HUES64 (cell line): ENCODE measurements at regions not wholly inside any gene's neighbourhood (a gene's known extent, or its start where the extent isn't known, plus 50 kb on each side); places are given as distances from the start of the nearest gene placed in this dataset.
"Not testable (repeated sequence)": the region's sequence is repeated elsewhere in the genome, so short reads cannot be mapped to it uniquely, and the experiment has no call there.

Experiments
- H3K27ac ChIP-seq: 2 replicates; pipeline ENCODE4 v1.7.0; 2013; ENCODE audit warnings: low read depth, low read length, inconsistent platforms
- H3K27me3 ChIP-seq: 2 replicates; pipeline ENCODE4 v1.6.1; 2013; ENCODE audit warnings: mild to moderate bottlenecking, low read length; ENCODE audit not compliant: insufficient read depth
- H3K36me3 ChIP-seq: 2 replicates; pipeline ENCODE4 v1.6.1; 2013; ENCODE audit warnings: mild to moderate bottlenecking, low read length; ENCODE audit not compliant: insufficient read depth
- H3K4me1 ChIP-seq: 2 replicates; pipeline ENCODE4 v1.6.1; 2013; ENCODE audit warnings: mild to moderate bottlenecking, low read length, moderate library complexity; ENCODE audit not compliant: insufficient read depth
- H3K4me3 ChIP-seq: 2 replicates; pipeline ENCODE4 v1.5.1; 2013; ENCODE audit warnings: mild to moderate bottlenecking, low read length, moderate library complexity
- H3K9ac ChIP-seq: 2 replicates; pipeline ENCODE4 v1.6.1; 2013; ENCODE audit warnings: mild to moderate bottlenecking, low read depth, low read length
- H3K9me3 ChIP-seq: 2 replicates; pipeline ENCODE4 v1.6.1; 2013; ENCODE audit warnings: low read depth, low read length; ENCODE audit not compliant: insufficient read depth
- WGBS: fragments of 150-250, 120-280 bp; methylation state at CpG from one replicate; pipeline ENCODE4 v1.1.7; 2013; ENCODE audit warnings: missing lambda C conversion rate; 5-methylcytosine and 5-hydroxymethylcytosine counted together

DNA sequence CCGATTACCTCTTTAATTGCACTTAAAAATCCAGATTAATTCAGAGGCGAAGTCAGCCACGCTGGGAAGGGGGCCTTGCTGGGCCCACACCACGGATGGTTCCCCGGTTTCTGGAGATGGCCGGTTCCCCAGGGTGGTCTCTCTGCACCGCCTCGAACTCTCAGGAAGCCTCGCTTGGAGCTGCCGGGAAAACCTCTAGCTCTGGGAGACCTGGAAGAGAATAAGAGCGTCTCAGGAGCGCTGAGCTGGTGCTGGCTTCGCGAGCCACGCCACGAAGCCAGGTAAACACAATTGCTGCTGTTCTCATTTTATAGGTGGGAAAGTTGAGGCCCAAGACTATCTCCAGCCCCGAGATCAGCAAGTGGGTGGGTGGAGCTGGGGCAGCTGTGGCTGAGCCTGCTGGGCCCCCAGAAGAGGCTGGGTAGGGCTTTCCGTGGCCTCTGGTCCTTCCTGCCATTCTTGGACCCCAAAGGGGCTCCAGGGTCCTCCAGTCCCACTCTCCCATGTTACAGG lies 110.4 kb downstream of the MICALL2 start:
- 89% methylated on average over 18 of the region's 18 CpGs for WGBS
- H3K9ac ChIP-seq = no peak overlapping the region
- no peak overlapping the region for H3K27ac ChIP-seq
- H3K36me3 ChIP-seq = no peaks in the 10 kb centered on the region
- no peaks in the 10 kb centered on the region for H3K9me3 ChIP-seq
- H3K27me3 ChIP-seq = no peaks in the 10 kb centered on the region
- H3K4me3 ChIP-seq = no peak overlapping the region
- no peaks in the 10 kb centered on the region for H3K4me1 ChIP-seq

DNA sequence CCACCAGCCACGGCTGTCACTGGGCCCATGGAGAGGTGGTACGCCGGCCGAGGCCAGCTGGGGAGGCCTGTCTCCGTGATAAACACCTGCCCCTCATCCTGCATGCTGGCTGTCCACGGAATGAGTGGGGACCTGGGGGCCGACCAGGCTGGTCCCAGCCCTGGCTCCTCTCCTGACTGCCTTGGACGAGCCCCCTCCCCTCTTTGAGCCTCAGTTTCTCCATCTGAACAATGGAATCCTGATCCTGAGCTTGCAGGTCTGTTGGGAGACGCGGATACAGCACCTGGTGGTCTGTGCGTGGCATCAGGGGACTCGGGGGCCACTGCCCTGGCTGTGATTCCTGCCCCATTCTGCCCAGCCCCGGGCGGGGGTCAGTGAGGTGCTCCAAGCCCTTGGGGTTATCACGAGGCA lies 109.9 kb downstream of the MICALL2 start:
- Histone ChIP-seq H3K9me3 (no peaks in the 10 kb centered on the region), H3K27me3 (no peaks in the 10 kb centered on the region), H3K4me1 (no peaks in the 10 kb centered on the region), H3K4me3 (no peak overlapping the region), H3K9ac (no peak overlapping the region), H3K36me3 (no peaks in the 10 kb centered on the region), H3K27ac (no peak overlapping the region)
- 90% methylated on average over 15 of the region's 15 CpGs for WGBS

DNA sequence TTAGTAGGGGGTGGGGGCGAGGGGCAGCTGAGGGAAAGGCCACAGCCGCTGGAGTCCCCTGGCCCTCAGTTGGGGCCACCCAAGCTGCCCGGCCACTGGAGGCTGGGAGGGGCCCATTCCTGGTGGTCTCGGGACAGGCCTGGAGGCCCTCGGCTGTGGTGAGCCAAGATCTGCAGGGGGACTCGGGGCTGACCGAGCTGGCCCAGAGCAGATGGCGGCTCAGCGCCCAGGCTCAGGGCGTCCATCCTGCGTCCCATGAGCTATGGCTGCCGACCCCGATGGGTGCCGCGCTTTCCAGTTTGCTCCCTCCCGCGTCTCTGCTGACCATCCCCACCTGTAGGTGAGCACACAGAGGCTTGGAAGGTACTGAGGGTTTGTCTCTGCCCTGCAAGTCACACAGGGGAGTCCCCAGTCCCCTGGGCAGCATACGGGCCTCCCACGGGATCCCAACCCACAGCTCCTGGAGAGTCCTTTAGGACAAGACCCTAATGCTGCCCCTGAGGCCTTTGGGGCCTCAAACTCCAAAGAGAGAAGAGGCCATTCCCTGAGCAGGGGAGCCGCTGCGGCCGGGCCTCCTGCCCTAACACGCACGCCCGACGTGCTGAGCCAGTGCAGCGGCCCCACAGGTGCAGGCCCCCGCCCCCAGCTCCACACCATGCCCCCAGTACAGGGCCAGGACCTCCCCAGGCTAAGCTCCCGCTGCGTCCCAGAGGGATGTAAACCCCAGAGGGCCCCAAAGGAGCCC lies 107.2 kb downstream of the MICALL2 start:
- H3K36me3 ChIP-seq = no peaks in the 10 kb centered on the region
- H3K4me3 ChIP-seq = no peak overlapping the region
- WGBS = 92% methylated on average over 30 of the region's 30 CpGs
- no peaks in the 10 kb centered on the region for H3K27me3 ChIP-seq
- H3K9me3 ChIP-seq = no peaks in the 10 kb centered on the region
- no peak overlapping the region for H3K9ac ChIP-seq
- no peak overlapping the region for H3K27ac ChIP-seq
- H3K4me1 ChIP-seq = no peaks in the 10 kb centered on the region

DNA sequence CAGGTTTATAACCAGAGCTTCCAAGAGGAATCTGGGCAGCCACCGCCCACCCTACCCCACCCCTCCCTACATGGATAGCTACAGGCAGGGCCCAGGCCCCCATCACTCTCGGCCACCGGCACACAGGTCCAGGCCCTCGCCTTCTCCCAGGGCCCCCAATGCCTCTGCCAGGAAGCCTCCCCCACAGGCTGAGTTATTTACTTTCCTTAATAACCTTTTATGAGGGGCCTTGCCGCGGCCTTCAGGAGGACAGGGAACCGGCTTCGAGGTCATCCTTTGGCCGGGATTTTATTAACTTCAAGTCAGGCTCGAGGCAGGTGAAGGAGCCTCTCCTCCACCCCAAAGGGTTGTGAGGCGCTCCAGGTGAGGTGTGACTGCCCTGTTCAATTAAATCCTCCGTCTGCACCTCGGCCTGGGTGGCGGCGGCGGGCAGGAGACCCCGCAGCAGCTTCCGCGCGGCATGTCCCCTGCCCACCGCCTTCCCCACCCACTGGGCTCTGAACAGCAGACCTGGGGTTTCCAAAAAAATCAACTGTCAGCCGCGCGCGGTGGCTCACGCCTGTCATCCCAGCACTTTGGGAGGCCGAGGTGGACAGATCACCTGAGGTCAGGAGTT lies 106.5 kb downstream of the MICALL2 start:
- H3K4me1 ChIP-seq = no peaks in the 10 kb centered on the region
- H3K4me3 ChIP-seq = no peak overlapping the region
- no peak overlapping the region for H3K27ac ChIP-seq
- no peaks in the 10 kb centered on the region for H3K9me3 ChIP-seq
- no peaks in the 10 kb centered on the region for H3K36me3 ChIP-seq
- H3K27me3 ChIP-seq = no peaks in the 10 kb centered on the region
- WGBS = 94% methylated on average over 27 of the region's 27 CpGs
- H3K9ac ChIP-seq = no peak overlapping the region

DNA sequence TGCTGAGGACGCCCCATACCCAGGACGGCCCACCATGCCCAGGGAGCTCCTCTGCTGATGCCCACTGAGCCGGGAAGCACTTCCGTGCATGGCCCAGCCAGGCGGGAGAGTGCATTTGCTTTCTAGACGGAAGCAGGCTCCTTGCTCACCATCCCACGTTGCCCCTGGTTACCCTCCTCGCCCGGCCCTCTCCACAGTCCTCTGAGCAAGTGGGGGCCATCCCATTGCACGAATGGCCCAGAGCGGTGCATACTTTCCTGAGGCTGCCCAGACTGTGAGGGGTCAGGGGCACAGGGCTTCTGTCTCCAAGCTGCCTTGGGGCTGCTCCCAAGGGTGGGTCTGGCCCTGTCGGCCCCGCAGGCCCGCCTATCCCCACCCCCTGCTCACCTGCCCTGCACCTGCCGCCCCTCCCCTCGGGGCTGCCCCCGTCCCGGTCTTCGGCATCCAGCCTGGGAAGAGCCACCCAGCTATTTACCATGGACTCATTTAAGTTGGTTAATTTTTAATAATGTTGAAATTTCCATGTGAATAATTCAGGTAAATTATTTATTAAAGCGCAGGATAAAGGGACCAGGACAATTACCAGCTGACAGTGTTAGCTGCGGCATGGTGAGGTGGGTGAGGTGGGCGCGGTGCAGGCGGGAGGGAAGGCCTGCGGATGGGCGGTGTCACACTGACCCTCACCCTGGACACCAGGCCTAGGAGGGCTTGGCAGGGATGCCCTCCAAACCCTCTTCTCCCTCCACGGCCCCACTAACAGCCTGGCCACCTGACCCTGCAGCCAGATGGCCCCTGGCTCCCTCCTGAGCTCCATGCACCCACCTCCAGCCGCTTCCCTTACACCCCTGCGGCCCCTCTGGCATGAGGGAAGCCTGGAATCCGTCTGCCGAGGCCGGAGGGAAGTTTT lies 104.4 kb downstream of the MICALL2 start:
- no peaks in the 10 kb centered on the region for H3K4me1 ChIP-seq
- no peak overlapping the region for H3K27ac ChIP-seq
- 88% methylated on average over 29 of the region's 32 CpGs for WGBS
- H3K9me3 ChIP-seq = no peaks in the 10 kb centered on the region
- H3K4me3 ChIP-seq = no peak overlapping the region
- no peak overlapping the region for H3K9ac ChIP-seq
- no peaks in the 10 kb centered on the region for H3K27me3 ChIP-seq
- H3K36me3 ChIP-seq = no peaks in the 10 kb centered on the region

DNA sequence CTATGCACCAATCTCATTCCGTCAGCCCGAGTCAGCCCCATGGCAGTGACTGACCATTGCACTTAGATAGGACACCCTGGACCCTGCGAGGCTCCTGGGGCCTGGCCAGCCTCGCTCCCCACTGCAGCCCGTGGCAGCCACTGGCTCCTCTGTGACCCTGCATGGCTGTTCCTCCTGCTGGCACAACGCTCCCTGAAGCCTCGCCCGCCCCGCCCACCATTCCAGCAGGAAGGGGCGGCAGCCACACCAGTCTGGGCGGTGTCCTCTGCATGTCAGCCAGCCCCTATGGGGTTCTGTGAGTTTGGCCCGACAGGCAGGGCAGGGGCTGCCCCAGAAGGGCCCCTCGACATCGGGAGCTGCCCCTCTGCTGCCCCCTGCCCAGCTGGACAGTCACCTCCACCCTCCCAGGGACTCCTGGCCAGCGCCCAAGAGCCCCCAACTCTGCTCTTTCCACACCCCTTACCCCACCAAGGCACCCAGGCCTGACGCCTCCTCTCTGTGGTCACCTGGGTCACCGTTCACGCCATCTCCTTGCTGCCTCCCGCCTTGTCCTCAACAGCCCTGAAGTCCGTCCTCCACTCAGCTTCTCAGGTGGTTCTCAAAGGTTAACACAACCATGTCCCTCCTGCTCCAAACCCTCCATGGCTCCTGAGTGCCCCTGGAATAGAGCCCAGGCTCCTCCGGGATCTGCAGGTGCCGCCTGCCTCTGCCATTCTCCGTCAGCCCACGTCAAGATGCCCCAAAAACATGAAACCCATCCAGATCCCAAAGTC lies 103.5 kb downstream of the MICALL2 start:
- Histone ChIP-seq H3K36me3 (no peaks in the 10 kb centered on the region), H3K27ac (no peak overlapping the region), H3K4me1 (no peaks in the 10 kb centered on the region), H3K27me3 (no peaks in the 10 kb centered on the region), H3K4me3 (no peak overlapping the region), H3K9me3 (no peaks in the 10 kb centered on the region), H3K9ac (no peak overlapping the region)
- 82% methylated on average over 24 of the region's 24 CpGs for WGBS

DNA sequence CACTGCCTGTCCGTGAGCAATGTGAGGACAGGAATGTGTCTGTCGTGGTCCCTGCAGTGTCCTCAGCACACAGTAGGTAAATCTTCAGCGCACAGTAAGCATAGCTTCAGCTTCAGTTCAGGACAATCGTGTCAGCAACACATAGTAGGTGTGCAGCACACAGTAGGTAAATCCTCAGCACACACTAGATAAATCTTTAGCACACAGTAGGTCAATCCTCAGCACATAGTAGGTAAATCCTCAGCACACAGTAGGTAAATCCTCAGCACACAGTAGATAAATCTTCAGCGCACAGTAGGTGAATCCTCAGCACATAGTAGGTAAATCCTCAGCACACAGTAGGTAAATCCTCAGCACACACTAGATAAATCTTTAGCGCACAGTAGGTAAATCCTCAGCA lies 102.4 kb downstream of the MICALL2 start:
- WGBS = 94% methylated on average over 6 of the region's 6 CpGs

DNA sequence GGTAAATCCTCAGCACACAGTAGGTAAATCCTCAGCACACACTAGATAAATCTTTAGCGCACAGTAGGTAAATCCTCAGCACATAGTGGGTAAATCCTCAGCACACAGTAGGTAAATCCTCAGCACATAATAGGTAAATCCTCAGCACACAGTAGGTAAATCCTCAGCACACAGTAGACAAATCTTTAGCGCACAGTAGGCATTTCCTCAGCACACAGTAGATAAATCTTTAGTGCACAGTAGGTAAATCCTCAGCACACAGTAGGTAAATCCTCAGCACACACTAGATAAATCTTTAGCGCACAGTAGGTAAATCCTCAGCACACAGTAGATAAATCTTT lies 102.0 kb downstream of the MICALL2 start:
- not testable (repeated sequence) for H3K27ac ChIP-seq, H3K27me3 ChIP-seq, H3K4me3 ChIP-seq, H3K9ac ChIP-seq, H3K36me3 ChIP-seq, H3K9me3 ChIP-seq, H3K4me1 ChIP-seq
- WGBS = 93% methylated on average over 3 of the region's 3 CpGs

More for the DNA sequence above, 102.4 kb downstream of the MICALL2 start:
- not testable (repeated sequence) for H3K4me1 ChIP-seq, H3K9ac ChIP-seq, H3K4me3 ChIP-seq, H3K9me3 ChIP-seq, H3K27me3 ChIP-seq, H3K27ac ChIP-seq, H3K36me3 ChIP-seq

DNA sequence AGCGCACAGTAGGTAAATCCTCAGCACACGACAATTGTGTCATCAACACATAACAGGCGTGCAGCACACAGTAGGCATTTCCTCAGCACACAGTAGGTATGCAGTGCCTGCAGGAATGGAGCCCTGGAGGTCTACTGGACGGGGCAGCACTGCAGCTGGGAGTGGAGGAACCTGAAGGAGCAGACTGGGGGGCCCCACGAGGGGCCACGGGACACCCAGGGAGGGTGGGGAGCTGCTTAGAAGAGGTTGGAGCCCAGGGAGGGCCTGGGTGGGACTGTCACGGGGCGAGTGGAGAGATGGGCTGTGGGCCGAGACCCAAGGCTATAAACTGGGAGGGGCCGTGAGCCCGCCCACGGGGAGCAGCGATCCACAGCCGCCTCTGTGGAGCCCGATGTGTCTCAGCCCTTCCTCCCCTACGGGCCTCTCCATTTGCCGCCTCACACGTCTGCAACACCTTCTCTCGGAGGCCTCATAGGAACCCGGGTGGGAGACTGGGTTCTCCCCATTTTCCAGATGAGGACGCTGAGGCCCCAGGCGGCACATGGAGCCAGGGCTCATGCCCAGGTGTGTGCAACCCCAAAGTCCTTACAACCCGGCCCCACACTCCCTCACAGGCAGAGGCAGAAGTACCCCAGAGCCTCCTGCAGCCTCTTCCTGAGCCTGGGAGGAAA lies 101.5 kb downstream of the MICALL2 start:
- H3K9me3 ChIP-seq = no peaks in the 10 kb centered on the region
- WGBS = 89% methylated on average over 23 of the region's 23 CpGs
- H3K36me3 ChIP-seq = no peaks in the 10 kb centered on the region
- H3K27ac ChIP-seq = no peak overlapping the region
- H3K9ac ChIP-seq = no peak overlapping the region
- no peaks in the 10 kb centered on the region for H3K4me1 ChIP-seq
- no peaks in the 10 kb centered on the region for H3K27me3 ChIP-seq
- no peak overlapping the region for H3K4me3 ChIP-seq

DNA sequence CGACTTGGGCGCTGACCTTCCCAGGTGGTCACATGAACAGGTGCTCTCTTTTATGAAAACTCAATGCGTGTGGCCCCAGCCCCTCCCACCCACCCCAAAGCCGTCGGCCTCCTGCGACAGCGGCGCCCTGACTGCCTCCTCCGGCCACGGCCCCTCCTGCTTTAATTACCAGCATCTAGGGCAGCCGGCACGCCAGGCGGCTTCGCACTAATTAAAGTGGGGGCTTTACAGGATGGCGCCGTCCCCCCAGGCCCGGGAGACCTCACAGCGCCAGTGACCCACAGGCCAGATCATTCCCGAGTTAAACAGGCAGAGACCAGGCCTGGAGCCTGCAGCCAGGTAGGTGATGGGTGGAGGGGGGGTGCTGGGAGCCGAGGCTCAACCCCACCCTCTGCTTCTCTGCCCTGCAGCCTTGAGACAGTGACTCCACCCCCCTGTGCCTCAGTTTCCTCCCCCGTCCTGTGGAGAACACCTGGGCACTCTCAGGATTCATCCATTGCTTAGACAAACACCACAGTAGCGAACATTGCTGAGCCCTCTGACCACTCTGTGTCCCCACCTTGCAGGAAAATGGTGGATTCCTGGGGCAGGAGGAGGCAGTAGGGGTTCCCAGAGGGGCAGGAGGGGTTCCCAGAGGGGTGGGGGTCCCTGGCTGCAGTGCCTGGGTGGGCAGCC lies 100.8 kb downstream of the MICALL2 start:
- H3K4me1 ChIP-seq = no peaks in the 10 kb centered on the region
- no peaks in the 10 kb centered on the region for H3K36me3 ChIP-seq
- H3K4me3 ChIP-seq = no peak overlapping the region
- H3K9me3 ChIP-seq = no peaks in the 10 kb centered on the region
- H3K9ac ChIP-seq = no peak overlapping the region
- no peak overlapping the region for H3K27ac ChIP-seq
- H3K27me3 ChIP-seq = no peaks in the 10 kb centered on the region
- 91% methylated on average over 19 of the region's 22 CpGs for WGBS
